NCI-H2029 treated with DMSO at 0.1 percent for 48 hours (cell line): ENCODE measurements at regions not wholly inside any gene's neighbourhood (a gene's known extent, or its start where the extent isn't known, plus 50 kb on each side); places are given as distances from the start of the nearest gene placed in this dataset.
"Not testable (repeated sequence)": the region's sequence is repeated elsewhere in the genome, so short reads cannot be mapped to it uniquely, and the experiment has no call there.

Source experiments
- DNase-seq: peaks from one replicate; lab custom pipeline; 2025; lab: John Stamatoyannopoulos, UW

DNA sequence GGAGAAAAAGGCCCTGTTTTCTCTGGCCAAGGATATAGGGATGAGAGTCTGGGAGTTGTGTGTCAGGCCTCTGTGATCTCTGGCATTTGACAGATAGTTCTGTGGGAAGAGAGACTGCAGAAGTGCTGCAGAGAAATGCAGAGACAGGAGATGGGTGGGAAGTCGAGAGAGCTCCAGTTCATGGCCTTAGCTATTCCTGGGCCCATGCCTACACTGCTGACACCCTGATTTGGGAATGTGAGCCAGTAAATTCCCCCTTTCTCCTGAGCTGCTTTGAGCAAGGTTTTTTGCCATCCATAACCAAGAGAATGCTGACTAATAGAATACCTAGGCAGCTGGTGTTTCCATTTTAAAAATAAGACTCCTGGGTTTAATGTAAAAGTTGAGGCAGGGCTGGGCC, 59.3 kb downstream of the EBLN2 start:
- DNase-seq = no peak

DNA sequence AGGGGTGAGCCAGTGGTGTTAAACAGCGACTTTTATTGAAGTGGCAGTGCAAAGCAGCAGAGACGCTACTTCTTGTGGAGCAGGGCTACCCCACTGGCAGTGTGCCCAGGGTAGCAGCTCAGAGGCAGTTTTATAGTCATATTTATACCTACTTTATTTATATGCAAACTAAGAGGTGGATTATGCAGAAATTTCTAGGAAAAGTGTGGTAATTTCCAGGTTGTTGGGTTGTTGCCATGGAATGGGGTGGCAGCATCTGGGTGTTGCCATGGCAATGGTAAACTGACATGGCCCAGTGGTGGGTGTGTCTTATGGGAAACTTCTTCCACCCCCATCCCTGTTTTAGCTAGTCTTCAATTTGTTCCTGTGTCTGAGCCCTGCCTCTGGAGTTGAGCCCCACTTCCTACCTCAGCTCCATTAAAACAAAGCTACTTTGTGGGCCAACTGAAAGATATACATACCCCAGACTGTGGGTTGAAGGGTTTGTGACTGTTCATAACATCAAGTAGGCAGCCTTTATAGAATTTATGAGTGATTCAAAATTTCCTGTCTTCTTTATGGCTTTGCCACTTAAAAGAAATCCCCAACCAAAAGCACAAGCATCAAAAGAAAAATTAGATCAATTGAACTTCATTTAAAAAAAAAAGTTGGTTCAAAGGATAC, 60.3 kb downstream of the EBLN2 start:
- no peak for DNase-seq

DNA sequence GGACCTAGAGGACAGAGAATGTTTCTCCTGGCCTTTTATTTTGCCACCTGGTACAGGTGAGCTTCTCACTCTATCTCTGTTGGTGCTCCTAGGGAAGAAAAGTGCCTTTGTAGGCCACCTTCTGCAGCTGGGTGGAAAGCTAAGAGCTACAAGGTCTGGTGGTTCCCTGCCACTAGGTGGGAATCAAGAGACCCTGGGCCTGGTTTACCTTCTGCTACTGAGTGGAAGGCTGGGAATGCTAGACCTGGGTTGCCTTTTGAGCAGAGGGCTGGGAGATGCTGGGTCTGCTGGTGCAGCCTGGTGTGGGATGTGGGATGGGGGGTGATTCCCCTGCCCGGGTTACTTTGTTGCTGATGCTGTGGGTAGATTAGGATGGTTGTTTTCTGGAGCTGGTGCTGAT, 72.6 kb downstream of the EBLN2 start:
- DNase-seq = no peak

DNA sequence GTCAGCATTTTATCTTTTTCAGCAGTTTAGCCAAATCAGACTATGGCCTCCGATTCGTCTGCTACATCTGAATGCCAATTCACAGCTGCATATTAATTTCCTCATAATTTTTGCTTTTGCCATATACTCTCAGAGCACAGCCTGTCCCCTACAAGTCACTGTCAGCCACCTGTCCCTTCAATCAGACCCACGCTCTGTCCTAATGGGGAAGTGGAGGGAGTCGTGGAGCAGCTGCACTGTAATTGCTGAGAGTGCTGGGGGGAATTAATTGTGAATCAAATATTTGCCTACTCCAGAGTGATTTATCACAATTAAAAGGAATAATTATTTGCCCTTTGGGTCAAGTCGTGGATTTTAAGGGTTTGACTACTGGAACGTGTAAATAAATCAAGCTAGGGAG, 75.5 kb downstream of the EBLN2 start:
- DNase-seq = no peak

DNA sequence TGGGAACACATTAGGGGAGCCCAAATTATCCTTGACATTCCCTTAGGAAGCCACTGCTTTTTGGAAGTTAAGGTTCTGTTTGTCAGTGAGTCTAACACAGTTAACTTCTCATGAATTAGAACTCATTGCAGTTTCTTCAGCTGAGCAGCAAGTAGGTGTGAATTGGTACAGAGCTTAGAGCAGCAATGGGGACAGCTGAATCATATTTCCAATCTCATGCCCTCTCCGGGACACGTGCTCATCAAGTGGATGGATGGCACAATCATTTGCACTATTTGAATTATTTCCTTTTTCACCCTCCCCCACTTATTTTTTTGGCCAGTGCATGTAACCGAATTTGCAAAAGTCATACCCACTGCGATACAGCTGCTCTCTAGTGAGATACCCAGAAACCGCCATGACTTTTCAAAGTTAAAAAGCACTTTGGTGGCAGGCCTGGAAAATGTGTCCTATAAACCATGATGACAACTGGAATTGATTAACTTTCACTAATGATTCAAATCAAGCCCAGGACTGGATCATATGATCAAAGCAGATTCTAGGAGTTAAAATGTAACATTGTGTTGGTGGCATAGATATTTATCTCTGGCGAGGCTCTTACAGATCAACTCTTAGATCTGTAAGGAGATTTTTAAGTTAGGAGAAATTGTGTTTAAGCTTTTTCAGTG, 76.4 kb downstream of the EBLN2 start:
- DNase-seq = no peak

DNA sequence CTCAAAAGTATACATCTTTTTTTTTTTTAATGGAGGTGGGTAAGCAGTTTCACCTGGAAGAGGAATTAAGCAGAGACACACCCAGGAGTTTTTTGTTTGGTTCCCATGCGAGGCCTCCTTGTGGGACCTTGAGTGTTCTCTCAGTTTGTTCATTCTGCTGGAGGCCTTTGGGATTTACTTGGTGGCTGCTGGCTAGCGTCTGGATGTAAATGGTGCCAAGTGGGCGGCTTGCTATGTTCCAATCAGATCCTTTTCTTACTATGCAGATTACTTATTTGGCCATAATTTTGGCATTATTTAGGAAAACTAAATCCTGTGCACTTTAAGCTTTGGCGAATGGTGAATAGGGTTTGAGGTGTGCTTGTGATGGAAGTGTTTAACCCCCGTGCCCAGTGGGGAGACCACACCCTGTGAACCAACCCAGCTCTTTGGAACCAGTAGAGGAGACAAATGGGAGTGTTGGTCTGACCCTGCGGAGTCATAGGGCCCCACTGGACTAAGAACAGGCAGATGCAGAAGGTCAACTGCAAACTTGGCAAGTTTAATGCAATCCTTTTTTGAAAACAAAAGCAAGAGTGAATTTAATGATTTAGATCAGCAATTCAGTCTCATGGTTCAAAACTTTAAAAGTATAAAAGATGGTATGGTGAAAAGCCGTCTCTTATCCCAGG, 79.4 kb downstream of the EBLN2 start:
- DNase-seq = no peak

DNA sequence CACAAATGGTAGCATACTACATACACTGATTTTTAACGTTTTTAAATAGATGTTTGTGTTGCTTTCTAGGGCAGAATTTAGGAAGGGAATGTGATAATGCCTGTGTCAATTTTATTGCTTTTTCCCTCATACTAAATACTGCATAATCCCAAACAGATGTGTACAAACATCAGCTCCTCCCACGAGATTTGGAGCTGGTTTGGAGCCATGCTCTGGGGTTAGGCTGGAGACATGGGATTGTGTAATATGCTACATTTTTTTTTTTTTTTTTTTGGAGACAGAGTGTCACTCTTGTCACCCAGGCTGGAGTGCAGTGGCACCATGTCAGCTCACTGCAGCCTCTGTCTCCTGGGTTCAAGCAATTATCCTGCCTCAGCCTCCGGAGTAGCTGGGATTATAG, 80.1 kb downstream of the EBLN2 start:
- no peak for DNase-seq

DNA sequence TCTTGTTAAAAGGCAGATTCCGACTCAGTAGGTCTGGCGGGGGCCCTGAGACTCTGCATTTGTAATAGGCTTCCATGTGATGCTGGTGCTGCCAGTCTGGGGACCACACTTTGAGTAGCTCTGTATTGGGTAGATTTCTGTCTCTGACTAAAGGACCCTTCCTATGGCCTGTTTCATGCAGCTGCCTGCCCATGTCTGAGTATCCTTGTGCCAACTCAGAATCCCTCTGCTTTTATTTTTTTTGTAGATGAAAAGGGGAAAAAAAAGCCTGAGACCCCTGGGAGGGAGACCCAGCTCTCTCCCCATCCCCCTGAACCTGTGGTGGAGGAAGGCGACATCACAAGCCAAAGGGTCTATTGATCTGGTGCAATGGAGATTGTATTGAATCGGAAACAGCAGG, 81.9 kb downstream of the EBLN2 start:
- no peak for DNase-seq

DNA sequence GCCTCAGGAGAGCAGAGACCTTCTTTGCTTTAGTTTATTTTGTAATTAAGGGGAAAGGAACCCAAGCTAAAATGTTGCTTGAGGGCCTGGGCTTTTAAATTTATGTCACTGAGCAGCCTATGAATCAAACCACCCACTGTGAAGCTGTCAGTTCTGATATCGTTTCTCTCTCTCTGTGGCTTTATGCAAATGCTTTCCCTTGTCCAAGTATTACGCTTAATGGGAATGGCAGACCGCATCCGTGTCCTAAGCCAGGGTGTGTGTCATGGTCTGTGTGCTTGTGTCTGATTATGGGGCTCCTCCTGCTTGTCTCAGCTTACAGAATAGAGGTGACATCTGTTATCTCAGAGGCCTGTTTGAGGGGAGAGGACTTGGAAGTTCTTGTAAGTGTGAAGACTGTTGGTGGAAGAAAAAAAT, 82.4 kb downstream of the EBLN2 start:
- no peak for DNase-seq

DNA sequence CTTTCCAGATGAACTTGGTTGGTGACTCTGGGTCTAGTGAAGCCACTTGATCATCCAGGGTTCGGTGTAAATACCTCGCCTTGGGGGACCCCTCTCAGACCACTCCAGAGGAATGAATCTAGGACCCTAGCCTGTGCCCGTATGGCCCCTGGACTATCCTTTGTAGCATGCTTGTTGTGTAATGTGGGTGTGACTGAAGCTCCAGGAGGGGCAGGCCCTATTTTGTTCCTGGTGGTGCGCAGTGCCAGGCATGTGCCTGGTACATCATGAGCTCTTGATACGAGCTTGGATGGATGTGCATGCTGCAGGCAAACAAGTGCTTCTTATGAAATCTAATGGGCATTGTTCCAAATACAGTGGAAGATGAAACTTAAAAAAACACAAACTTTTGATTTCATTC, 82.8 kb downstream of the EBLN2 start:
- DNase-seq = no peak

DNA sequence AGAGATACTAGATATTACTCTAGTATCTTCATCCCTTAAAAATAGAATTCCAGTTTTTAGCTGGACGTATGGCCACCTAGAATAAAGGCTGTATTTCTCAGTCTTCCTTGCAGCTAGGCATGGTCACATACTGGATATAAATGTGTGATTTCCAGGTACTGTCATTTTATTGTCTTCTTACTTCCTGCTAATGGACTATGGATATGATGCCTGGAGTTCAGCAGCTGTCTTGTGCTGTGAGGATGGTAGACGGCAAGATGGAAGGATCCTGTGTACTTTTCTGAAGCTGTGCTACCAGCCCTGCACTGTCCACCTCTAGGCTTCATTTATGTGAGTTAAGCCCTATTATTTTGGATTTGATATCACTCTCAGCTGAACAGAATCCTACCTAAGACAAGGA, 83.4 kb downstream of the EBLN2 start:
- no peak for DNase-seq

DNA sequence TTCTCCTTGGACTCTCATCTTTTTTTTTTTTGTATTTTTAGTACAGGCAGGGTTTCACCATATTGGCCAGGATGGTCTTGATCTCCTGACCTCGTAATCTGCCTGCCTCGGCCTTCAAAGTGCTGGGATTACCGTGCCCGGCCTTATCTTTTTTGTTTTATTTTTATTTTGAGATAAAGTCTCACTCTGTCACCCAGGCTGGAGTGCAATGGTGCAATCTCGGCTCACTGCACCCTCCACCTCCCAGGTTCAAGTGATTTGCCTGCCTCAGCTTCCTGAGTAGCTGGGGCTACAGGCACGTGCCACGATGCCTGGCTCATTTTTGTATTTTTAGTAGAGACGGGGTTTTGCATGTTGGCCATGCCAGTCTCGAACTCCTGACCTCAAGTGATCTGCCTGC, 86.0 kb downstream of the EBLN2 start:
- DNase-seq = not testable (repeated sequence)

DNA sequence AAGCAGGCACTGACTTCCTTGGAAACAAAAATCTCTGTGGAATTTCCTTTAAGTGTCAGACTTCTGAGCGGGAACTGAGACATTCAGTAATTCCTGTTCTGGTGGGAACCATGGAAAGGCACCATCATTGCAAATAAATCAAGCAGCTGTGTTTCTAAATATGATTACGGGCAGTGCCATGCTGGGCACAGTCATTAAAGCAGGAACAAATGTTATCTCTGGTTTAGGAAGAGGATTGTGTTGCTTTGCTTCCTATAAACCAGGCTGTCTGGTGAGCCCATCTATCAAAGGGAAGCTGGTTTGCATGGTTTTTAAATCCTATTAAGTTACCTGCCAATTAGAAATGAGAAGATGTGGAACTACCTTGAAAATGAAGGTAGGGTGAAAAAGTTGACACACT, 86.7 kb downstream of the EBLN2 start:
- no peak for DNase-seq

DNA sequence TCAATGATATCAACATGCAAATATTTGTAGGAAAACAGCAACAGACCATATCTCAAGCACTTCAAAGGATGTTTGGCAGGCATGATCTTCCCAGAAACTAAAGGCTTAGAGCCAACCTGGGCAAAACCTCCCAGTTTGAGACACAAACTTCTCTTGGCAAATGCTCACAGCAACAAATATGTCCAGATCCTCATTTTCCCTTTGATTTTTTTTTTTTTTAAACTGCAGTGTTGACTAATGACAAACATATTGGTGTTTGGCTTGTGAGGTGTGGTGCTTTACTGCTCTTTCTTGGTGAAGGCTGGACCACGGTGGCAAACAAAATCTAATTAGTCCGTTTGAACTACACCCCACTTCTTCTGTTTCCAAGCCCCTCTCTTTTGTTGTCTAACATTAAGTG, 87.2 kb downstream of the EBLN2 start:
- no peak for DNase-seq

DNA sequence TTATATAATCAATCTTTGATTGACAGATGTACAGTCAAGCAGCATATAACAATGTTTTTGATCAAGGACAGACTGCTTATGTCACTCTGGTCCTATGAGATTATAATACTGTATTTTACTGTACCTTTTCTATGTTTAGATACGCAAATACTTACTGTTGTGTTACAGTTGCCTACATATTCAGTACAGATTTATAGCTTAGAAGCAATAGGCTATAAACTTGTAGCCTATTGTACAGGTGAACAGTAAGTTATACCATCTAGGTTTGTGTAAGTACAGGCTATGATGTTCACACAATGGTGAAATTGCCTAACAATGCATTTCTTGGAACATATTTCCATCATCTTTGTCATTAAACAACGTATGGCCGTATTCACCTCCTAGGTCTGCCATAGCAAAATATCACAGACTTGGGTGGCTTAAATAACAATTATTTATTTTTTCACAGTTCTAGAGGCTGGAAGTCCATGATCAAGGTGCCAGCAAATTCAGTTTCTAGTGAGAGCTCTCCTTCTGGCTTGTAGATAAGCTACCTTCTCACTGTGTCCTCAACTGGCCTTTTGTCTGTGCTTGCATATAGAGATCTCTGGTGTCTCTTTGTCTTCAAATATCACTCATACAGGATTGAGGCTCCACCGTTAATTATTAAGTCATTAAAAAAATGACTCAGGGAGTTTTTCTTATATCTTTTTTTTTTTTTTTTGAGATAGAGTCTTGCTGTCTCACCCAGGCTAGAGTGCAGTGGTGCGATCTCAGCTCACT, 89.1 kb downstream of the EBLN2 start:
- DNase-seq = no peak

DNA sequence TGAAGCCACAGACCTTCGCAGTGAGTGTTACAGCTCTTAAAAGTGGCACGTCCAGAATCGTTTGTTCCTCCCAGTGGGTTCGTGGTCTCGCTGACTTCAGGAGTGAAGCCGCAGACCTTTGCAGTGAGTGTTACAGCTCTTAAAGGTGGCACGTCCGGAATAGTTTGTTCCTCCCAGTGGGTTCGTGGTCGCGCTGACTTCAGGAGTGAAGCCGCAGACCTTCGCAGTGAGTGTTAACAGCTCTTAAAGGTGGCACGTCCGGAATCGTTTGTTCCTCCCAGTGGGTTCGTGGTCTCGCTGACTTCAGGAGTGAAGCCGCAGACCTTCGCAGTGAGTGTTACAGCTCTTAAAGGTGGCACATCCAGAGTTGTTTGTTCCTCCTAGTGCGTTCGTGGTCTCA, 91.1 kb downstream of the EBLN2 start:
- DNase-seq = not testable (repeated sequence)

DNA sequence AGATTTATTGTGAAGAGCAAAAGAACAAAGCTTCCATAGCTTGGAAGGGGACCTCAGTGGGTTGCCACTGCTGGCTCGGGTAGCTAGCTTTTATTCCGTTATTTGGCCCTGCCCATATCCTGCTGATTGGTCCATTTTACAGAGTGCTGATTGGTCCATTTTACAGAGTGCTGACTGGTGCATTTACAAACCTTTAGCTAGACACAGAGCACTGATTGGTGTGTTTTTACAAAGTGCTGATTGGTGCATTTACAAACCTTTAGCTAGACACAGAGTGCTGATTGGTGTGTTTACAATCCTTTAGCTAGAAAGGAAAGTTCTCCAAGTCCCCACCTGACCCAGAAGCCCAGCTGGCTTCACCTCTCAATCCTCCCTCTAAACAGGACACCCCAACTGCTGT, 91.6 kb downstream of the EBLN2 start:
- DNase-seq = not testable (repeated sequence)

DNA sequence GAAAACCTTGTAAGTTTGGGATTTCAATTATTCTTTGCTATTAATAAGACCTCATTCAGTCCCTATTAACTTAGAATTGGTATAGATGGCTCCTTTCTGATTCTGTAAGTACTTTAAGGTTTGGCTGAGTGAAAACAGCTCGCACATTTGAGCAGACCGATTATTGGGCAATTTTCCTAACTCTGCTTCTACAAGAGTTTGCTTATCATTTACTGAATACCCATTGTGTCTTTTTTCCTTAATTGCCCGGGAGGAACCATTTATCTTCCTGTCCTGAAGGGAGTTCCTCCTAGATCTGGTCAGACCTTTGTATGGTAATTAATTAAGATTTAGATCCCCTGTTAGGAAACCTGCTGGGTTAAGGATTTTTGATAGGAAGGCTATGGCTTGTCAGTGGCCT, 92.8 kb downstream of the EBLN2 start:
- not testable (repeated sequence) for DNase-seq

DNA sequence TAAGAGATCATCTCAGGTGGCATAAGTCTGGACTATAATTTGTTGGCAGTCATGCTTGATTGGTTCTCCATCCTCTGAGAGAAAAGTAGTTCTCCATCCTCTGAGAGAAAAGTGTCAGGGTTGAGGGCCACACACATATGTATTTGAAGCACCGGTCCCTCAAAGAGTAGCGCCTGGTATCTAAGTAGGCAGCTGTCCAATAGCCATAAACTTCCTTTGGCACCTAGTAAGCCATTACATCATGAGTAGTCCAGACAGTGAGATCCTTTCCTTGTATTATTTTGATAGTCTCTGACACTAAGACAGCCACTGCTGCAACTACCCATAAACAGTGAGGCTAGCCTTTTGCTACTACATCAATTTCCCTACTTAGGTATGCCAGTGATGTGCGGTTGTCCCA, 94.0 kb downstream of the EBLN2 start:
- DNase-seq = not testable (repeated sequence)

DNA sequence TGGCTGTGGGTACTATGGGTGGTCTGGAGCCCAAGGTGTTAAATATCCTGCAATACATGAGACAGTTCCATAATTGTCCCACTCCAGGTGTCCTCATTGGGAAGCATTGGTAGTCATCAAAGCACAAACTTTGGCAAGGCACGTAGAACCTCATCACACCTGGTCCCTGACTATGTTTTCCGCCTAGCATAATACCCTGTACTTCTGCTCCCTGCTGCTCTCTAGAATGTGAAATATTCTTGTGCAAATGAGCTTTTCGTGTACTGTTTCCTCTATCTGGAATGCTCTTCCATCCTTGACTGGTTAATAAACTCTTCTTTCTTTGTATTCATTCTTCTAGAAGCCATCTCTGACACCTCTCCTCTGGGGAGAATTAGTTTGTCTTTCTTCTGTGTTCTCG, 103.2 kb downstream of the EBLN2 start:
- DNase-seq = no peak

DNA sequence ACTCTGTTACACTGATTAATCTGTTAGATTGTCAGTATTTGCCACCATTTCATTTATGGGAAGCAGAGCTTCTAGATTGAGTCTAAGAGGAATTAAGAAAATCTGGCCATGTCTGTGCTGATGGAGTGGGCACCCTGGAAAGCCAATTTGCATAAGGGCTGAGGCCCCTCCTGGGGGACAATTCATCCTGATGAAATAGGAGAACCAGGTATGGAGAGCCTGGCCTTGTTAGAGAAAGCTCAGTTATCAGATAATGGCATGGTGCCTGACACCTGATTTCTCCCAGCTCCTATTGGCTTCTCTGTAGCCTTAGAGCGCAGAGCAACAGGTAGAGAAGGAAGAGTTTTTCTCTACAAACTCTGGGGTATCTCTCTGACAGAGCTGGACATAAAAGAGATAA, 114.2 kb downstream of the EBLN2 start:
- no peak for DNase-seq

DNA sequence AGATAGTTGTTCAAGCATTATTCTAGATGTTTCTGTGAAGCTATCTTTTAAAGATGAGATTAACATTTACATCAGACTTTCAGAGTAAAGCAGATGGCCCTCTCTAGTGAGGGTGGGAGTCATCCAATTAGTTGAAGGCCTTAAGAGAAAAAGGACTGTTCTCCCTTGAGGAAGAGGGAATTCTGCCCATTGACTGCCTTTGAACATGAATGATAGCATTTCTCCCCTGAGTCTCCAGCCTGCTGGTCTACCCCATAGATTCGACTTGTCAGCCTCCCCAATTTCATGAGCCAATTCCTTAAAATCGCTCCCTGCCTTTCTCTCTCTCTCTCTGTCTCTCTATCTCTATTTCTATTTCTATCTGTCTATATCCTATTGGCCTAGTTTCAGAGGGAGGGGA, 115.5 kb downstream of the EBLN2 start:
- no peak for DNase-seq

DNA sequence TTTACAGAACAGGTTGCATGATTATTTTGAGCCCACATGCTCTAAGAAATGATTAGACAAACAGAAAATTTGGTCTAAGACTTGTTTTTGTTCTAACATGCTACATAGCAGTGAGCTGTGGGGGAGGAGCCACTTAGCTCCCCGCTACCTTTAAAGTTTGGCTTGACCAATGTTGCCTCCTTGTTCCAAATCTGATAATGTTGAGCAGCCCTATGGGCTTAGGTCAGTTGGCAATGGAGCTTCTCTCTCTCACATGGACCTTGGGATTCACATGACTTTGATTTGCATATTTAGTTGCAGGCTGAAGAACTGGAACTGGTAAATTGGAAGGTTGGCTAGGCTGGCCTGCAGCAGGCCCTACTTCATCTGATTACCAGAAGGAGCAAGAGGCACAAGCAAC, 116.4 kb downstream of the EBLN2 start:
- DNase-seq = no peak
